HL-60 (cell line): ENCODE measurements at regions not wholly inside any gene's neighbourhood (a gene's known extent, or its start where the extent isn't known, plus 50 kb on each side); places are given as distances from the start of the nearest gene placed in this dataset.

Experiments used
- CTCF ChIP-seq: IDR thresholded peaks from one replicate; pipeline ENCODE4 v1.5.1; 2011; ENCODE audit warnings: low read length, control low read depth, inconsistent platforms; ENCODE audit not compliant: insufficient read depth
- GABPA ChIP-seq: IDR thresholded peaks from 2 replicates; pipeline ENCODE4 v1.6.1; 2012; ENCODE audit warnings: low read depth
- POLR2AphosphoS5 ChIP-seq: IDR thresholded peaks from 2 replicates; pipeline ENCODE4 v1.6.1; 2012; ENCODE audit warnings: low read depth

- TF ChIP-seq POLR2AphosphoS5 (no peak), CTCF (no peak), GABPA (no peak)
These were observed 179.7 kb upstream of the HS3ST4 start for GRCh38 chr16:25512041-25512440.
